CD4-positive, alpha-beta T cell (primary cell): ENCODE measurements at regions not wholly inside any gene's neighbourhood (a gene's known extent, or its start where the extent isn't known, plus 50 kb on each side); places are given as distances from the start of the nearest gene placed in this dataset.

Experiments used
- ATAC-seq: fragments of 200-7000 bp; cut with Tn5 transposase; one replicate; pipeline ENCODE4 v1.10.0; 2022; ENCODE audit warnings: mild to moderate bottlenecking; ENCODE audit not compliant: poor library complexity
- CTCF ChIA-PET: fragments of 350-600 bp; sonication (Branson Sonifier 250); formaldehyde crosslinking; loops from one replicate; lab custom pipeline; 2021; ENCODE audit warnings: antibody characterized with exemption, inconsistent platforms; lab: Charles Lee
- POLR2A ChIA-PET: fragments of 350-600 bp; sonication (Branson Sonifier 250); formaldehyde crosslinking; loops from one replicate; lab custom pipeline; 2021; ENCODE audit warnings: antibody characterized with exemption, inconsistent platforms; lab: Charles Lee
- DNase-seq, 14 experiments: peaks; one replicate each; pipeline ENCODE4 v3.0.0-alpha.2; 2013 to 2020; ENCODE audit warnings: mixed read lengths in 2 of 14
- H3K27ac ChIP-seq, 2 donors: one replicate each; pipeline versions ENCODE4 v1.5.1 to v1.7.0; 2013; ENCODE audit warnings: low read length in 2 of 2, low read depth in 1 of 2, mild to moderate bottlenecking in 1 of 2
- H3K27me3 ChIP-seq, 2 experiments: 1 replicate in 1 of 2; 2 replicates in 1 of 2; pipeline versions ENCODE4 v1.6.1 to v1.7.0; 2013; ENCODE audit warnings: low read length in 2 of 2, control low read depth in 1 of 2, mild to moderate bottlenecking in 1 of 2, moderate library complexity in 1 of 2; ENCODE audit not compliant: insufficient read depth in 2 of 2, control insufficient read depth in 1 of 2
- H3K36me3 ChIP-seq: one replicate; pipeline ENCODE4 v1.6.1; 2013; ENCODE audit warnings: low read length, control low read depth; ENCODE audit not compliant: insufficient read depth
- H3K4me1 ChIP-seq: one replicate; pipeline ENCODE4 v1.6.1; 2013; ENCODE audit warnings: low read length, control low read depth; ENCODE audit not compliant: insufficient read depth
- H3K4me3 ChIP-seq: one replicate; pipeline ENCODE4 v1.5.1; 2013; ENCODE audit warnings: mild to moderate bottlenecking, low read length, moderate library complexity
- H3K9me3 ChIP-seq, 2 experiments: 1 replicate in 1 of 2; 2 replicates in 1 of 2; pipeline versions ENCODE4 v1.6.1 to v1.7.0; 2013; ENCODE audit warnings: low read length in 2 of 2, mild to moderate bottlenecking in 2 of 2, control low read depth in 1 of 2, moderate library complexity in 1 of 2; ENCODE audit not compliant: control insufficient read depth in 1 of 2, insufficient read depth in 1 of 2
- H3K27ac Mint-ChIP-seq: one replicate; pipeline ENCODE4 v1.8.0; 2020; ENCODE audit warnings: mixed read lengths
- H3K27me3 Mint-ChIP-seq: one replicate; pipeline ENCODE4 v1.8.0; 2021; ENCODE audit warnings: mixed read lengths
- H3K36me3 Mint-ChIP-seq: one replicate; pipeline ENCODE4 v1.8.0; 2021; ENCODE audit warnings: low read depth, mixed read lengths
- H3K4me1 Mint-ChIP-seq: one replicate; pipeline ENCODE4 v1.8.0; 2021; ENCODE audit warnings: low read depth, mixed read lengths
- H3K4me3 Mint-ChIP-seq: one replicate; pipeline ENCODE4 v1.8.0; 2020; ENCODE audit warnings: mild to moderate bottlenecking, mixed read lengths
- H3K9me3 Mint-ChIP-seq: one replicate; pipeline ENCODE4 v1.8.0; 2020; ENCODE audit warnings: mixed read lengths
- CTCF ChIP-seq: fragments of 200-600 bp; IDR thresholded peaks from one replicate; pipeline ENCODE4 v1.8.0; 2022; ENCODE audit warnings: antibody characterized with exemption, mild to moderate bottlenecking
- intact Hi-C, 2 experiments: fragments of 100-400 bp; cut with DNase I in 1 of 2; cut with micrococcal nuclease in 1 of 2; formaldehyde crosslinking; loops; one replicate each; pipeline versions ENCODE4 v1.15.1 to v1.9.0; 2023 to 2025; cut with DNase I, micrococcal nuclease

- Histone ChIP-seq H3K9me3 (peaks cover 0 to 4% of the 10 kb centered on the region in 2 experiments), H3K4me1 (no peaks in the 10 kb centered on the region), H3K36me3 (no peaks in the 10 kb centered on the region), H3K27me3 (no peaks in the 10 kb centered on the region), H3K4me3 (no peak overlapping the region), H3K27ac (no peak overlapping the region)
- DNase-seq (peak in 2 of 14 experiments; percentile 23 to 38), ATAC-seq (no peak)
- Mint-ChIP-seq H3K4me3 (no peak overlapping the region), H3K36me3 (no peaks in the 10 kb centered on the region), H3K27ac (no peak overlapping the region), H3K9me3 (no peaks in the 10 kb centered on the region), H3K27me3 (no peaks in the 10 kb centered on the region), H3K4me1 (peaks cover 14% of the 10 kb centered on the region)
- TF ChIP-seq CTCF, result no peak
- intact Hi-C loops, result no loop called here
- ChIA-PET POLR2A (no interaction called here), CTCF (no interaction called here)
Observed at GRCh38 chr11:105202422-105202821, 62.9 kb upstream of the CARD18 start.

- Mint-ChIP-seq H3K4me1 (peaks cover 14% of the 10 kb centered on the region), H3K4me3 (no peak overlapping the region), H3K9me3 (no peaks in the 10 kb centered on the region), H3K36me3 (no peaks in the 10 kb centered on the region), H3K27me3 (no peaks in the 10 kb centered on the region), H3K27ac (no peak overlapping the region)
- no peaks in the 10 kb centered on the region for H3K36me3 ChIP-seq
- H3K9me3 ChIP-seq, result peaks cover 0 to 4% of the 10 kb centered on the region in 2 experiments
- H3K4me3 ChIP-seq, result no peak overlapping the region
- ATAC-seq, result no peak
- CTCF ChIA-PET, result no interaction called here
- POLR2A ChIA-PET, result no interaction called here
- no peaks in the 10 kb centered on the region for H3K27me3 ChIP-seq
- intact Hi-C loops, result no loop called here
- H3K4me1 ChIP-seq, result no peaks in the 10 kb centered on the region
- DNase-seq, result no peak
- TF ChIP-seq CTCF, result no peak
- H3K27ac ChIP-seq, result no peak overlapping the region
Observed at GRCh38 chr11:105201166-105201565, 61.6 kb upstream of the CARD18 start.

GRCh38 chr11:105197071-105197815, 57.7 kb upstream of the CARD18 start:
- Mint-ChIP-seq H3K36me3 (no peaks in the 10 kb centered on the region), H3K27me3 (no peaks in the 10 kb centered on the region), H3K27ac (no peak overlapping the region), H3K9me3 (no peaks in the 10 kb centered on the region), H3K4me3 (no peak overlapping the region), H3K4me1 (peaks cover under 1% of the 10 kb centered on the region)
- ChIA-PET CTCF (interaction anchor here (1.1 kb wide), 1 partner anchor 26 kb away, joined by 3 read pairs; no protein-coding TSS in a partner anchor), POLR2A (no interaction called here)
- ATAC-seq (no peak), DNase-seq (no peak)
- H3K27me3 ChIP-seq, result no peaks in the 10 kb centered on the region
- no peak overlapping the region for H3K27ac ChIP-seq
- H3K36me3 ChIP-seq, result no peaks in the 10 kb centered on the region
- H3K4me3 ChIP-seq, result no peak overlapping the region
- H3K4me1 ChIP-seq, result no peaks in the 10 kb centered on the region
- no peak for TF ChIP-seq CTCF
- H3K9me3 ChIP-seq, result peaks cover 0 to 4% of the 10 kb centered on the region in 2 experiments
- intact Hi-C loops, result no loop called here
